ENCODE measurements at regions not wholly inside any gene's neighbourhood (a gene's known extent, or its start where the extent isn't known, plus 50 kb on each side); places are given as distances from the start of the nearest gene placed in this dataset.

- TF ChIP-seq EZH2 (IDR thresholded peaks at IDR 0.05; ENCODE audit: insufficient read depth, poor library complexity, severe bottlenecking) = no peak
- no peak for TF ChIP-seq EZH2phosphoT487 (IDR thresholded peaks at IDR 0.05; ENCODE audit: insufficient read depth, low read depth)
Measured at GRCh38 chrX:99383786-99384185, 1026.3 kb downstream of the PCDH19 start.
